Astrocyte (in vitro differentiated cells and primary cell): ENCODE measurements at regions not wholly inside any gene's neighbourhood (a gene's known extent, or its start where the extent isn't known, plus 50 kb on each side); places are given as distances from the start of the nearest gene placed in this dataset.

Experiments
- CTCF ChIP-seq: IDR thresholded peaks from 2 replicates; pipeline ENCODE4 v1.5.1; 2011; ENCODE audit warnings: low read depth, mild to moderate bottlenecking, inconsistent platforms, low read length, moderate library complexity; ENCODE audit not compliant: insufficient read depth
- EZH2 ChIP-seq: IDR thresholded peaks from 2 replicates; pipeline ENCODE4 v1.6.1; 2012; ENCODE audit warnings: mild to moderate bottlenecking, low read length, inconsistent platforms; ENCODE audit not compliant: insufficient read depth

- TF ChIP-seq CTCF, result no peak
- TF ChIP-seq EZH2, result no peak
These were observed 290.1 kb downstream of the AGTPBP1 start for GRCh38 chr9:85451680-85452079.
